ENCODE measurements at regions not wholly inside any gene's neighbourhood (a gene's known extent, or its start where the extent isn't known, plus 50 kb on each side); places are given as distances from the start of the nearest gene placed in this dataset.

- TF ChIP-seq CTCF (IDR thresholded peaks at IDR 0.05; ENCODE audit: borderline replicate concordance, extremely low read depth, low read length, poor library complexity, severe bottlenecking), result no peak
- no peak for TF ChIP-seq EZH2 (IDR thresholded peaks at IDR 0.05; ENCODE audit: borderline replicate concordance, low read depth, low read length, severe bottlenecking)
- Histone ChIP-seq H3K27me3 (ENCODE audit: insufficient read depth, low read length, poor library complexity) (no peaks in the 10 kb centered on the region), H3K79me2 (ENCODE audit: insufficient read depth, low read length) (no peaks in the 10 kb centered on the region), H2AFZ (ENCODE audit: low read depth, low read length) (no peak overlapping the region), H3K9me3 (ENCODE audit: insufficient read depth, low read length, severe bottlenecking) (peaks cover 4% of the 10 kb centered on the region), H4K20me1 (ENCODE audit: insufficient read depth, low read length) (no peaks in the 10 kb centered on the region), H3K9ac (ENCODE audit: low read depth, low read length) (no peak overlapping the region), H3K4me2 (ENCODE audit: insufficient read depth, low read length) (no peak overlapping the region), H3K4me1 (ENCODE audit: insufficient read depth, low read length) (no peaks in the 10 kb centered on the region), H3K36me3 (ENCODE audit: insufficient read depth, low read length) (no peaks in the 10 kb centered on the region), H3K4me3 (ENCODE audit: low read depth in 1 of 2, low read length in 2 of 2) (no peak overlapping the region), H3K27ac (ENCODE audit: low read length) (no peak overlapping the region)
- ATAC-seq (ENCODE audit: insufficient read depth, low read depth) (no peak), DNase-seq (no peak)
Observed at GRCh38 chr3:94946683-94947082, 883.8 kb downstream of the NSUN3 start.

GRCh38 chr3:94961423-94962100, 898.7 kb downstream of the NSUN3 start:
- Histone ChIP-seq H3K4me1 (ENCODE audit: insufficient read depth, low read length) (no peaks in the 10 kb centered on the region), H2AFZ (ENCODE audit: low read depth, low read length) (no peak overlapping the region), H3K4me3 (ENCODE audit: low read depth in 1 of 2, low read length in 2 of 2) (no peak overlapping the region), H3K27me3 (ENCODE audit: insufficient read depth, low read length, poor library complexity) (no peaks in the 10 kb centered on the region), H3K9ac (ENCODE audit: low read depth, low read length) (no peak overlapping the region), H4K20me1 (ENCODE audit: insufficient read depth, low read length) (no peaks in the 10 kb centered on the region), H3K36me3 (ENCODE audit: insufficient read depth, low read length) (no peaks in the 10 kb centered on the region), H3K79me2 (ENCODE audit: insufficient read depth, low read length) (no peaks in the 10 kb centered on the region), H3K27ac (ENCODE audit: low read length) (no peak overlapping the region), H3K9me3 (ENCODE audit: insufficient read depth, low read length, severe bottlenecking) (no peaks in the 10 kb centered on the region), H3K4me2 (ENCODE audit: insufficient read depth, low read length) (no peak overlapping the region)
- ATAC-seq (ENCODE audit: insufficient read depth, low read depth) (no peak), DNase-seq (no peak)
- no peak for TF ChIP-seq EZH2 (IDR thresholded peaks at IDR 0.05; ENCODE audit: borderline replicate concordance, low read depth, low read length, severe bottlenecking)
- TF ChIP-seq CTCF (IDR thresholded peaks at IDR 0.05; ENCODE audit: borderline replicate concordance, extremely low read depth, low read length, poor library complexity, severe bottlenecking), result no peak

- no peak overlapping the region for H3K27ac ChIP-seq (ENCODE audit: low read length)
- H3K9ac ChIP-seq (ENCODE audit: low read depth, low read length), result no peak overlapping the region
- ATAC-seq (ENCODE audit: insufficient read depth, low read depth) (no peak), DNase-seq (no peak)
- H3K4me2 ChIP-seq (ENCODE audit: insufficient read depth, low read length), result no peak overlapping the region
- TF ChIP-seq CTCF (IDR thresholded peaks at IDR 0.05; ENCODE audit: borderline replicate concordance, extremely low read depth, low read length, poor library complexity, severe bottlenecking), result no peak
- TF ChIP-seq EZH2 (IDR thresholded peaks at IDR 0.05; ENCODE audit: borderline replicate concordance, low read depth, low read length, severe bottlenecking), result no peak
- H3K27me3 ChIP-seq (ENCODE audit: insufficient read depth, low read length, poor library complexity), result no peaks in the 10 kb centered on the region
- H3K36me3 ChIP-seq (ENCODE audit: insufficient read depth, low read length), result no peaks in the 10 kb centered on the region
- H4K20me1 ChIP-seq (ENCODE audit: insufficient read depth, low read length), result no peaks in the 10 kb centered on the region
- H2AFZ ChIP-seq (ENCODE audit: low read depth, low read length), result no peak overlapping the region
- H3K9me3 ChIP-seq (ENCODE audit: insufficient read depth, low read length, severe bottlenecking), result no peaks in the 10 kb centered on the region
- H3K4me3 ChIP-seq (ENCODE audit: low read depth in 1 of 2, low read length in 2 of 2), result no peak overlapping the region
- no peaks in the 10 kb centered on the region for H3K4me1 ChIP-seq (ENCODE audit: insufficient read depth, low read length)
- H3K79me2 ChIP-seq (ENCODE audit: insufficient read depth, low read length), result no peaks in the 10 kb centered on the region
Observed at GRCh38 chr3:94965867-94966475, 903.1 kb downstream of the NSUN3 start.

Measured in DND-41 (cell line).